ENCODE measurements at regions not wholly inside any gene's neighbourhood (a gene's known extent, or its start where the extent isn't known, plus 50 kb on each side); places are given as distances from the start of the nearest gene placed in this dataset.

DNA sequence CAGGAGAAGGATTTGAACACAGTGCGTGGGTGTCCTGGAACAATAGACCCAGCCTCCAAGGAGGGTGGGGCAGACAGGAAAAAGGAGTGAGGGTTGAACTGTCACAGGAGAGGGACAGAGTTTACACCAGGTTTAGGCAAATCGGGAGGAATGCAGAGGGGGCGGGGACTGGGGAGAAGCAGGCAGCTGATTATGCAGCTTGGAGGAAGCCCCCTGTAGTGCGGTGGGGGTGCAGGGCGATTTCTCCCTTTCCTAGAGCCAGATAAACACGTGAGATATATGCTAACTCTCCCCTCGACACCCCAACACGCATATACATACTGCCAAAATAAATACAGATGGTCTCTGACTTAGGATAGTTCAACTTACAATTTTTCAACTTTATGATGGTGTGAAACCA is 108.6 kb upstream of the PRR20G start:
- Histone ChIP-seq H3K4me2 (replicated peaks; ENCODE audit: low read depth, low read length, poor library complexity, severe bottlenecking) (no peak overlapping the region), H3K36me3 (replicated peaks in 1 of 2; ENCODE audit: control extremely low read depth in 1 of 2, control insufficient read depth in 1 of 2, extremely low read depth in 1 of 2, insufficient read depth in 2 of 2, low read length in 1 of 2) (no peaks in the 10 kb centered on the region), H3K79me2 (ENCODE audit: control insufficient read depth, insufficient read depth, low read length) (no peaks in the 10 kb centered on the region), H3K4me1 (ENCODE audit: control insufficient read depth in 2 of 2, insufficient read depth in 2 of 2, low read length in 2 of 2) (no peaks in the 10 kb centered on the region), H3K27me3 (replicated peaks in 1 of 4; ENCODE audit: control extremely low read depth in 1 of 4, control insufficient read depth in 3 of 4, insufficient read depth in 4 of 4, low read length in 3 of 4) (peaks cover 0 to 10% (median 0%) of the 10 kb centered on the region in 4 experiments), H3K9ac (ENCODE audit: low read length) (no peak overlapping the region), H2AFZ (ENCODE audit: insufficient read depth, low read depth, low read length, poor library complexity, severe bottlenecking) (no peak overlapping the region), H4K20me1 (ENCODE audit: control insufficient read depth, insufficient read depth, low read length, poor library complexity, severe bottlenecking) (no peaks in the 10 kb centered on the region), H3K4me3 (ENCODE audit: control extremely low read depth in 1 of 5, extremely low read depth in 1 of 5, insufficient read depth in 1 of 5, low read depth in 2 of 5, low read length in 4 of 5) (no peak overlapping the region), H3K27ac (ENCODE audit: low read length in 2 of 2) (no peak overlapping the region), H3K9me3 (ENCODE audit: control extremely low read depth in 1 of 3, control insufficient read depth in 2 of 3, insufficient read depth in 1 of 3, low read length in 2 of 3) (no peaks in the 10 kb centered on the region)
- Mint-ChIP-seq H3K4me3 (no peak overlapping the region), H3K27me3 (peaks cover 20% of the 10 kb centered on the region), H3K4me1 (no peaks in the 10 kb centered on the region), H3K27ac (no peak overlapping the region), H3K9me3 (ENCODE audit: insufficient read depth) (no peaks in the 10 kb centered on the region)
- WGBS (ENCODE audit: insufficient coverage) = 39% methylated on average over 3 of the region's 8 CpGs
- no peak for TF ChIP-seq CTCF (IDR thresholded peaks at IDR 0.05)
- TF ChIP-seq EZH2 (IDR thresholded peaks at IDR 0.05; ENCODE audit: borderline replicate concordance, insufficient read depth, low read depth, low read length, poor library complexity, severe bottlenecking) = no peak
- POLR2A ChIA-PET = no interaction called here
- DNase-seq = no peak
- no peak for ATAC-seq (ENCODE audit: low read depth)
- intact Hi-C loops (cut with micrococcal nuclease) = no loop called here
- CTCF ChIA-PET = no interaction called here

- no peaks in the 10 kb centered on the region for H3K9me3 ChIP-seq (ENCODE audit: control extremely low read depth in 1 of 3, control insufficient read depth in 2 of 3, insufficient read depth in 1 of 3, low read length in 2 of 3)
- H3K9me3 Mint-ChIP-seq (ENCODE audit: insufficient read depth) = no peaks in the 10 kb centered on the region
- ChIA-PET CTCF (no interaction called here), POLR2A (no interaction called here)
- no peak overlapping the region for H3K4me3 ChIP-seq (ENCODE audit: control extremely low read depth in 1 of 5, extremely low read depth in 1 of 5, insufficient read depth in 1 of 5, low read depth in 2 of 5, low read length in 4 of 5)
- no peak overlapping the region for H2AFZ ChIP-seq (ENCODE audit: insufficient read depth, low read depth, low read length, poor library complexity, severe bottlenecking)
- H4K20me1 ChIP-seq (ENCODE audit: control insufficient read depth, insufficient read depth, low read length, poor library complexity, severe bottlenecking) = no peaks in the 10 kb centered on the region
- 74% methylated on average over 7 of the region's 9 CpGs for WGBS (ENCODE audit: insufficient coverage)
- no peak overlapping the region for H3K27ac ChIP-seq (ENCODE audit: low read length in 2 of 2)
- H3K4me3 Mint-ChIP-seq = no peak overlapping the region
- intact Hi-C loops (cut with micrococcal nuclease) = no loop called here
- no peaks in the 10 kb centered on the region for H3K79me2 ChIP-seq (ENCODE audit: control insufficient read depth, insufficient read depth, low read length)
- H3K4me1 Mint-ChIP-seq = no peaks in the 10 kb centered on the region
- peaks cover 0 to 10% (median 0%) of the 10 kb centered on the region in 4 experiments for H3K27me3 ChIP-seq (replicated peaks in 1 of 4; ENCODE audit: control extremely low read depth in 1 of 4, control insufficient read depth in 3 of 4, insufficient read depth in 4 of 4, low read length in 3 of 4)
- H3K27ac Mint-ChIP-seq = no peak overlapping the region
- ATAC-seq (ENCODE audit: low read depth) (no peak), DNase-seq (no peak)
- no peaks in the 10 kb centered on the region for H3K36me3 ChIP-seq (replicated peaks in 1 of 2; ENCODE audit: control extremely low read depth in 1 of 2, control insufficient read depth in 1 of 2, extremely low read depth in 1 of 2, insufficient read depth in 2 of 2, low read length in 1 of 2)
- peaks cover 24% of the 10 kb centered on the region for H3K27me3 Mint-ChIP-seq
- H3K9ac ChIP-seq (ENCODE audit: low read length) = no peak overlapping the region
- H3K4me2 ChIP-seq (replicated peaks; ENCODE audit: low read depth, low read length, poor library complexity, severe bottlenecking) = no peak overlapping the region
- no peak for TF ChIP-seq CTCF (IDR thresholded peaks at IDR 0.05)
- no peak for TF ChIP-seq EZH2 (IDR thresholded peaks at IDR 0.05; ENCODE audit: borderline replicate concordance, insufficient read depth, low read depth, low read length, poor library complexity, severe bottlenecking)
- H3K4me1 ChIP-seq (ENCODE audit: control insufficient read depth in 2 of 2, insufficient read depth in 2 of 2, low read length in 2 of 2) = no peaks in the 10 kb centered on the region
Measured at GRCh38 chr3:127395663-127396355, 108.0 kb upstream of the PRR20G start.
